Activated naive CD4-positive, alpha-beta T cell treated with anti-CD3 and anti-CD28 coated beads, Interleukin-2, amount 50 U/mL, for 24 hours (primary cell): ENCODE measurements at regions not wholly inside any gene's neighbourhood (a gene's known extent, or its start where the extent isn't known, plus 50 kb on each side); places are given as distances from the start of the nearest gene placed in this dataset.

Experiments used
- H3K27ac Mint-ChIP-seq: one replicate; pipeline ENCODE4 v1.8.0; 2021; ENCODE audit warnings: mild to moderate bottlenecking, mixed read lengths
- H3K27me3 Mint-ChIP-seq: one replicate; pipeline ENCODE4 v1.8.0; 2021; ENCODE audit warnings: mixed read lengths
- H3K36me3 Mint-ChIP-seq: one replicate; pipeline ENCODE4 v1.8.0; 2021; ENCODE audit warnings: mixed read lengths
- H3K4me1 Mint-ChIP-seq: one replicate; pipeline ENCODE4 v1.8.0; 2021; ENCODE audit warnings: mixed read lengths
- H3K4me3 Mint-ChIP-seq: one replicate; pipeline ENCODE4 v1.8.0; 2021; ENCODE audit warnings: mild to moderate bottlenecking, mixed read lengths
- H3K9me3 Mint-ChIP-seq: one replicate; pipeline ENCODE4 v1.8.0; 2021; ENCODE audit warnings: mixed read lengths

DNA sequence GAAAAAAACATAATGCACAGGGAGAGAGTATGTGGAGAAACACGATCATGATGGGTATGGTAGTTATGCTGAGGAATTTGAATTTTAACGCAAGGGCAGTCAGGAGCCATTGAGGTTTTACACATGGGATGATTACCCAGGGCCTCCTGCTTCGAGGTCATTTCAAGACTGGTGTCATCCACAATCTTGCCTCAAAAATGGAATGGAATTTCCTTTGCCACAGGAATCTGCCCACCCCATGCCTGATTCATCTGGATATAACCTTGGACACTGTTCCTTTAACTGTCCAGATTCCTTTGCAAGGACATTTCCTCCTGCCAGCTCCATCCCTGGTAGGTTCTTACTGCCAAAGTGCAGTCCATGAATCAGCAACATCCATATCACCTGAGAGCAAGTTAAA, 655.9 kb upstream of the TENM4 start:
- Mint-ChIP-seq H3K36me3 (no peaks in the 10 kb centered on the region), H3K9me3 (peaks cover 7% of the 10 kb centered on the region), H3K27ac (no peak overlapping the region), H3K27me3 (no peaks in the 10 kb centered on the region), H3K4me3 (no peak overlapping the region), H3K4me1 (no peaks in the 10 kb centered on the region)

DNA sequence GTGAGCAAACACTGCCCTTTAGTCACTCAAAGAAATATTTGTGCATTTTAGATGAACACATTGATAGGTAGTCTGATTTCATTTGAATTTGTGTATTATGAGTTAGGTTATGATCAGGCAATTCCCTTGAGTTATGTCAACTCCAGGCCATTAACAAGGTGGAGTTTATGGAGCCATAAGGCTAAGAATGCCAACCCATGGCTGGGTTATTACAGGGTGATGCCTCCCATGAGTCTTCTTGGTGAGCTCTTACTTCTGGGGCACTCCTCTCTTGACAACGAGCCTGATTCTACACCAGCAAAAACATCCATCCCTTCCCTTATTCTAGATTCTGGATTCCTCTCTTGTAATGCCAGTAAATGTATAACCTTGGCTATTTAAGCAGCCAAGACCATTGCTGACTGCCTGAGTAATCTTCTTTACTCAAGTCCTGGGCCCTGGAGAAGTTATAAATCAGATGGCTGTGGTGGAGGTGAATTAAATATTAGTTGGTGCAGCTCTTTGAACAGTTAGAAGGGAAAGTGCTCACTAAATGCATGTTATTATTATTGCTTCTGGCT, 645.7 kb upstream of the TENM4 start:
- Mint-ChIP-seq H3K27ac (no peak overlapping the region), H3K4me3 (no peak overlapping the region), H3K9me3 (no peaks in the 10 kb centered on the region), H3K36me3 (no peaks in the 10 kb centered on the region), H3K27me3 (no peaks in the 10 kb centered on the region), H3K4me1 (no peaks in the 10 kb centered on the region)

DNA sequence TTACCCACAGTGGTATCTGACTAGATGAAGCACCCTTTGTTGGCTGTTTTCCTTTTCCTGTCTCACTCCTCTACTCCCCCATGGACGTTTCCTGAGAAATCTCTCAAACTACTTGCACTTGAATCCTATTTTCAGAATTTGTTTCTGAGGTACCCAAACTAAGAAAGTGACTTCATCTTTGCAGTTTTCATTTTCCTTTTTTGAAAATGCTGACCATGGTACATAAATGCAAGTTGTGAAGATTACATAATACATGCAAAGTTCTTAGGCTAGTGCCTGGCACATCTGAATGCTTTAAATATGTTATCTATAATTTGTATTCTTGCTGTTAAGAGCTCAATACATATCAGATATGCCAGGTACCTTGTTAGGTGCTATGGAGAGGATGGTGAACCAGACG, 644.7 kb upstream of the TENM4 start:
- Mint-ChIP-seq H3K4me3 (no peak overlapping the region), H3K9me3 (no peaks in the 10 kb centered on the region), H3K36me3 (no peaks in the 10 kb centered on the region), H3K4me1 (no peaks in the 10 kb centered on the region), H3K27me3 (no peaks in the 10 kb centered on the region), H3K27ac (no peak overlapping the region)

DNA sequence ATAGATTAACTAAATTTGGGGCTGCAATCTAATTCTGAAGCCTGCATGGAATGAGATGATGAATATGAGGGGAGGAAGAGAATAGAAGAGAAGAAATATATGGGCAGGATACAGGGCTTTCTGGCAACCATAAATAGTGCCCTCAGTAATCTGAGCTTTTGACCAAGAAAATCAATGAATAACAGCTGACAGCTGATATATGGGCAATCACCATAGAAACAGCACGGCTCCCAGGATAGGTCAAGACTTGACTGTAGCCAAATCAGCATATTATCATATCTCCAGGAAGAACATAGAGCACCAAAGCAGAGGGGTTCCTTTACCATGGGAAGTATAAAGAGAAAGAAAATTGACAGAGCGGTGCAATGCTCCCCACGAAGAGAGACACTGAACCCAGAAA, 643.8 kb upstream of the TENM4 start:
- no peak overlapping the region for H3K27ac Mint-ChIP-seq
- no peak overlapping the region for H3K4me3 Mint-ChIP-seq
- H3K4me1 Mint-ChIP-seq: no peaks in the 10 kb centered on the region
- H3K27me3 Mint-ChIP-seq: no peaks in the 10 kb centered on the region
- H3K9me3 Mint-ChIP-seq: no peaks in the 10 kb centered on the region
- H3K36me3 Mint-ChIP-seq: no peaks in the 10 kb centered on the region

DNA sequence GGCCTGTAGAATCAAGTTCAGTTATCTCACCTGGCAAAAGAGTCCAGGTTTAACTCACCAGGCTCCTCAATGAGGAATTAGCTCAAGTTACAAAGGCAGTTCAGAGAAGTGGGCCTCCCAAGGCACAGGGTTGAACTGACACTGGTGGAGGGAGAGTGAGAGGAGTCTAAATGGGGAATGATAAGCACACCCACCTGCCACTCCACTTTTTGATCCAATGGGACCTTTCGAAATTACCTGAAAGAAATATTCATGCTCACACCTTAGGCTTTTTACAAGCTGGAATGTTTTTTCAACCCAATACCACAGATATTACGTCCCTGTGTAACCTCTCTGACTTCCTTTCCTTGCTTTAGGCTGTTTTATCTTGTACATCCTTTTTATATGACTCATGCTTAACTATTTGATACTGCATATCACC, 642.7 kb upstream of the TENM4 start:
- Mint-ChIP-seq H3K4me3 (no peak overlapping the region), H3K27ac (no peak overlapping the region), H3K4me1 (no peaks in the 10 kb centered on the region), H3K27me3 (no peaks in the 10 kb centered on the region), H3K9me3 (no peaks in the 10 kb centered on the region), H3K36me3 (no peaks in the 10 kb centered on the region)

DNA sequence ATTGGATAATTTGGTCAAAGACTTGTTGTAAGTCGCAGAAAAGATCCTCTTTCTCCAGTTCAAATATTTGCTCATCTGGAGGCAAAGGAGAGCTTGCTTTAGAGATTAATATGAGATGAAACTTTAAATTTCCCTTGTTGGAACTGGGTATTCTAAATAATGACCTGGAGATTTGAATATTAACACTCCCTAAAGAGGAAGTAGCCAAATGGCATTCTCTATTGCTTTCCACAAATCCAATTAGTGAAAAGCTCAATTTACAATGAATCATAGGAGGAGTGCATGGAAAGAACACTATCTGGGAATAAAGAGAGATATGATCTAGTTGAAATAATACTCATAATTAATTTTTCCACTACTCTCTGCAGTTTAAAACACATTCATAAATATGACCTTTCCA, 641.6 kb upstream of the TENM4 start:
- no peaks in the 10 kb centered on the region for H3K27me3 Mint-ChIP-seq
- H3K9me3 Mint-ChIP-seq: no peaks in the 10 kb centered on the region
- H3K27ac Mint-ChIP-seq: no peak overlapping the region
- H3K4me1 Mint-ChIP-seq: no peaks in the 10 kb centered on the region
- H3K36me3 Mint-ChIP-seq: no peaks in the 10 kb centered on the region
- H3K4me3 Mint-ChIP-seq: no peak overlapping the region

DNA sequence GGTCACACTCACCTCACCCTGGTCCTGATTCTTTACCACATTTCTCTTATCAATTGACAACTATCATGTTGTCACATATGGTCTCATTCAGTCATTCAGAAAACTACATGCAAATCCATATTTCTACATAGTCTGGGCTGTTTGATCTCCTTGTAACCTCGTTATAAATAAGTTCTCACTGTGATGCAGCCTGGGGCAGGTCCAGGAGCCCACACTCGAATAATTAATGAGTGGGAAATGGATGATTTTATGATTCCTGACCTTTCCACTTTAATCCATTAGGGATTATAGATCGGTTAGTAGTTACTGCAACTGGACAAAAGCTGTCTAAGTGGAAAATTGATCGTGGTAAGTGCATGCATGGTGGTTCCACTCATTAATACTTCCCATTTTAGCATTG, 636.3 kb upstream of the TENM4 start:
- H3K4me3 Mint-ChIP-seq: no peak overlapping the region
- no peaks in the 10 kb centered on the region for H3K4me1 Mint-ChIP-seq
- H3K27me3 Mint-ChIP-seq: no peaks in the 10 kb centered on the region
- no peak overlapping the region for H3K27ac Mint-ChIP-seq
- H3K9me3 Mint-ChIP-seq: peaks cover 16% of the 10 kb centered on the region
- no peaks in the 10 kb centered on the region for H3K36me3 Mint-ChIP-seq

DNA sequence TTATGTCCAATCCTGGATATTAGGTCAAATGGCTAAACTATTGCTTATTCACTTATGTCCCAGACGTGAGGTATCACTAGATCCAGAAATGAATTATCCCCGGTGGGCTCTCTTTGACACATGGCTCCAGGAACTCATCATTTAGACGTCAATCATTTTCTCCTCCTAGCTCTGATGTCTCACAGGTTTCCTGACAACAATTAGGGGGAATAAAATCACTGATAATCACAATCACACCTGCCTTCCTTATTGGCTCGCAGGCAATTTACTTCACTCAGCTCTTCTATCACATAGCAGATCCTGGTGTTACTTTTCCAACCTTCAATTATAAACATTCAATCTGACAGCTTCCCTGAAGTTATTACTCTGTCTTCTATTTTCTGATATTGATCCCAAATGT, 634.0 kb upstream of the TENM4 start:
- H3K9me3 Mint-ChIP-seq: peaks cover 16% of the 10 kb centered on the region
- H3K27ac Mint-ChIP-seq: no peak overlapping the region
- no peak overlapping the region for H3K4me3 Mint-ChIP-seq
- H3K4me1 Mint-ChIP-seq: no peaks in the 10 kb centered on the region
- no peaks in the 10 kb centered on the region for H3K27me3 Mint-ChIP-seq
- H3K36me3 Mint-ChIP-seq: no peaks in the 10 kb centered on the region

DNA sequence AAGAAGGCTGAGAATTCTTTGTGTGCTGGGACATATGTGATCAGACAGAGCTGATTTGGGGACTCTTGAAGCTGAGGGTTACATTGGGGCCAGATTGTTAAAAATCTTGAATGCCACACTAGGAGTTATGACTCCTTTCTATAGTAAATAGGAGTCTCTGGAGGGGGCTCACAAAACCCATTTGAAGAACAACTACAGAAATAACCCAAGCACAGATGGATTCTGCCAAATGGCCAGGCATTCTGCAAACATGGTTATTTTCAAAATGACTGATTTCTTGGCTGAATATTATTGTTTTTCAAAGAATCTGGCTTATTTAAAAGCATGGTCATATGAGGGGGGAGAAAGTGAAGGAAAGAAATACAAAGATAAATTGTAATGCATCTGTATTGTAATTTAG, 625.5 kb upstream of the TENM4 start:
- no peak overlapping the region for H3K27ac Mint-ChIP-seq
- H3K36me3 Mint-ChIP-seq: no peaks in the 10 kb centered on the region
- no peaks in the 10 kb centered on the region for H3K4me1 Mint-ChIP-seq
- H3K9me3 Mint-ChIP-seq: peaks cover 6% of the 10 kb centered on the region
- no peak overlapping the region for H3K4me3 Mint-ChIP-seq
- H3K27me3 Mint-ChIP-seq: no peaks in the 10 kb centered on the region

DNA sequence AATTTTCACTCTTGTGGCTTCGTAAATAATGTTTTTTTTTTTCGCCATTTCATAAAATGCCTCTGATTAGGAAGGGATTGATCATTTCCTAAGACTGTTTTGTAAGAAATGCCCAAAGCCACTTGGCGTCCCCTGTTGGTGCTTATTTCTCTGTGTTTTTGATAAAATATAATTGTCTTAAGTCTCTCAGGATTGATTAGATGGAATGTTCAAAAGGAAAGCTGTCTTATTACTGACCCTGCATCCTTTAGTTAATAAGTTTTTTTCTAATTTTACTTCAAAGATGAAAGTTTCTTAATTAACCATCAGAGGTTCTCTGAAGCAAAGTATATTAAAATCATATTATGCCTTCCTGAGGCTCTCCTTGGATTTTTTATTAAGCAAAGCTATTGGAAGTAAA, 624.3 kb upstream of the TENM4 start:
- Mint-ChIP-seq H3K27me3 (no peaks in the 10 kb centered on the region), H3K36me3 (no peaks in the 10 kb centered on the region), H3K9me3 (peaks cover 6% of the 10 kb centered on the region), H3K4me1 (no peaks in the 10 kb centered on the region), H3K27ac (no peak overlapping the region), H3K4me3 (no peak overlapping the region)

DNA sequence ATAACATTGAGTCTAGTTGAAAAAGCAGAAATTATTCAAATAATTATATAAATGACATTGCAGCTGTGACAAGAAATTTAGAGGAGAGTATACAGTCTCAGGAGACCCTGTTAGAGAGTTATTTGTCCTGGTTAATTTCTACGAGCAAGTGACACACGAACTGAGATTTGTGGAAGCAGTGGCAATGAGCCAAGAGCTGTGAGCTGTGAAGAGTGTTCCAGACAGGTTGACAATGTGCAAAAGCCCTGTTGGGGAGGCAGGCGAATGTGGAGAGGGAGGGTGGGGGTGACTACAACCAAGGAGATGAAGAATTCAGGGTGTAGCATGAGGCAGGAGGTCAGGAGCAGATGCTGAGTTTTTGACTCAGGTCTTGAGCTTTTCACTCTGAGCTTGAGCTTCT, 620.2 kb upstream of the TENM4 start:
- Mint-ChIP-seq H3K27me3 (no peaks in the 10 kb centered on the region), H3K4me3 (no peak overlapping the region), H3K9me3 (no peaks in the 10 kb centered on the region), H3K36me3 (no peaks in the 10 kb centered on the region), H3K4me1 (no peaks in the 10 kb centered on the region), H3K27ac (no peak overlapping the region)

DNA sequence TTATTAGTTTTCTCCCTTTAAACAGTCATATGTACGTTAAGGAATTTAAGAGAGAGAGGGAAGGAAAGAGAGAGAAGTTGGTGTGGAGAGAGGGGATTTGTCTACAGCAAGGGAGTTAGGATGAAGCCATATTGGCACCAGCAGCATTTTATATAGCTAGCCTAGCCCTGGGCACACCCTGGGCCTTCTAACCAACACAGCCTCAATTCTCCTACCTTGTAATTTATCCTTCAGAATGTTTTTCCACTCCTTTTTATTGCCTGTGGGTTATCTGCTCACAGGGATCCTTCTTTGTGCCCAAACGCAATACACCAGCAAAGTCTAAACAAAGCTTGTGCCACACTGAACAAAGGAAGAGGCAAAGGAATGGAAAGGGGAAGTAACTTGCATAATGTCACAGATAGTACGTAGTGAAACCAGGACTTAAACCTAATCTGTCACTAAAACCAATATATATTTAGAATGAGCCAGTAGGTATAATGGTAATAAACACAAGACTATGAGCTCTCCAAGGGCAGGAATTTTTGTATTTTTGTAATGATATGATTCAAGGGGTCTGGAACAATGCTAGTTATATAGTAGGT, 613.8 kb upstream of the TENM4 start:
- Mint-ChIP-seq H3K4me1 (no peaks in the 10 kb centered on the region), H3K4me3 (no peak overlapping the region), H3K27ac (no peak overlapping the region), H3K27me3 (no peaks in the 10 kb centered on the region), H3K36me3 (no peaks in the 10 kb centered on the region), H3K9me3 (peaks cover 7% of the 10 kb centered on the region)

DNA sequence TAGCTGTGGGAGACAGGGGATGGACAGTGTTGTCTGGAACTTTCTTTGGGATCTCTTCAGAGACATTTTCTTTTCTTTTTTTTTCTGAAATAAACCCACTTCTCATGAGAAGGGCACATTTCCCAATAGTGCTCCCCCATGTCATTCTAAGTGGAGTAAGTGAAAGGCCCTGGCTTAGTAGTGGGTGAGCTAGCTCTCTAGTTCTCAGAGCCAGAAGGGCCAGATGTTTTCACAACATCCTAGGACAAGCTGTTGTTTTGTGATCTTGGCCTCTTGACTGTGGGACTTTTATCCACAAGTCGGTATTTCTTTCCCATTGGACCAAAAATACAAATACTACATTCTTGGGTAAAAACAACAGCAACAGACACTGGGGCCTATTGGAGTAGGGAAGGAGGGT, 607.7 kb upstream of the TENM4 start:
- no peak overlapping the region for H3K27ac Mint-ChIP-seq
- H3K36me3 Mint-ChIP-seq: no peaks in the 10 kb centered on the region
- no peak overlapping the region for H3K4me3 Mint-ChIP-seq
- H3K27me3 Mint-ChIP-seq: no peaks in the 10 kb centered on the region
- H3K9me3 Mint-ChIP-seq: peaks cover 12% of the 10 kb centered on the region
- no peaks in the 10 kb centered on the region for H3K4me1 Mint-ChIP-seq

DNA sequence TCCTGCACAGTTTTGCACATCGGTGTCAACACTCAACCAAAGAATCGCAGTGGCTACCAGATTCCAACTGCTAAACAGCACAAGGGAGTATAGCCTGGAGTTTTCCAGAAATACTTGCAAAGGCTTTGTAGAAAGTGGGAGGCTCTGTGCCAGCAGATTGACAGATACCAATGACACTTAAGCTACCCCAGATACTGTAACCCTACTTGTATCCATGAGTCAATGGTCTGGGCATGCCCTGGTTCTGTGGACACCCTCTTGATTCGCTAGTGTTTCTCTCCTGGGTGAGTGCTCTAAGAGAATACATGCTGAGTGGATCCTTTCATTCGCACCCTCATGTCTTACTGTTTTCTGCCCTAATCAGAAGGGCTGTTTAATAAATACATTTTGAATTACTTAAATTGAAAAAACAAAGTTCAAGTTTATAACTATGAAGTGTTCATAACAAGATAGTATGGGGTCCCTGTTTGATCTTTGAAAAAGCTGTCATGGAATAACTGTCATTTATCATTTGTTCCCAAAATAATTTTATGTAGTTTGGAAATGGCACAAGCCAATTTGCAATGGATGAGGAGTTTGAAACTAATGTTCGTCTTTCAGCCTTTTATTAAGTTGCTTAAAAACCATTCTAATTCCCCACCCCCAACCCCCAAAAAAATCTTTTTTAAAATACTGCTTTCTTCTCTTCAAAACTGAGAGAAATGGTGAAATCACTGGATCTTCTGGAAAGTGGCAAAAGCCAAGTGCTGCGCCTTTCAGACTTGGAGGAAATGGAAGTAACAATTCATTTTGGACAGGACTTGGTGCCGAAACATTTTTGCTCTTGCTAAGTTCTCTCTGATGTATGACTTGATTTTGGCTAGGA, 600.5 kb upstream of the TENM4 start:
- Mint-ChIP-seq H3K4me1 (no peaks in the 10 kb centered on the region), H3K27ac (no peak overlapping the region), H3K27me3 (no peaks in the 10 kb centered on the region), H3K4me3 (no peak overlapping the region), H3K9me3 (no peaks in the 10 kb centered on the region), H3K36me3 (no peaks in the 10 kb centered on the region)

DNA sequence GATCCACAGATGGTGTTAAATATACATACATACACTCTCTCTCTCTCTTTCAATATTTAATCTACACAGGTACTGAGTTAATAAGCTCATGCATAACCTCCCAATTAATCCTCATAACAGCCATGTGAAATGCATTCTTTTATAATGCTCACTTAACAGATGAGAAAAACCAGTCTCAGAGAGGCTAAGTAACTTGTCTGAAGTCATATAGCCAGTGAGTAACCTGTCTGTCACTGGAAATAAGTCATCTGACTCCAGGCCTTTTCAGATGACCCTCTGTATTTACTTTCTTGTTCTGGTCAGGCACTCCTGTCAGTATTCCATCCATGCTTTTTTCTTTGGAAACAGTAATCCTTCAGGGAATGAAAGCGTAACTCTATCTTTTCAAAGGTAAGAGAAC, 594.0 kb upstream of the TENM4 start:
- no peaks in the 10 kb centered on the region for H3K4me1 Mint-ChIP-seq
- no peak overlapping the region for H3K27ac Mint-ChIP-seq
- no peak overlapping the region for H3K4me3 Mint-ChIP-seq

DNA sequence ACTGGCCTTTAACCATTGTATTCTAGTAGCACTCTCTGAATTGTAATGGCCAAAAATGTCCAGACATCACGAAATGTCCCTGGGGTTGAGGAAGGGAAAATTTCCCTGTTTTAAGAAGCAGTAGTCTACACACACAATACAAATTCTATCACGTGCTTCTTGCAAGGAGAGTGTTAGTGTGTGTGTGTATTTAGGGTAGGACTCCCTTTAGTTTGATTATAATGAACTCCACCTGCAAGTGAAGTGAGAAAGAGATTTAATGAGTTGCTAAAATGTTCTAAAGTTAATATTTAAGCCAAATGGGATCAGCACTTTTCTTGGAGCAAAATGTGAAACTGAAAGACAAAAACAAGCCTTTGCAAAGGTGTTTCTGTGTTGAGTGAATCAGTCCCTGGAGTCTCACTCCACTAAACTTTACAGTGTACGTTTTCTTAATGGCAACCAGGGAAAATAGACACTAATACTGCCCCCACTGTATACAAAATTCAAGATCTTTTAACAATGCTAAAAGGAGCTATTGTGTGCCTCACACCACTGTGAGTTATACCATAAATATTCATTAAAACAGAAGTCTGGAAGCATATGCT, 590.3 kb upstream of the TENM4 start:
- H3K27ac Mint-ChIP-seq: no peak overlapping the region
- no peaks in the 10 kb centered on the region for H3K36me3 Mint-ChIP-seq
- H3K9me3 Mint-ChIP-seq: no peaks in the 10 kb centered on the region
- H3K4me3 Mint-ChIP-seq: no peak overlapping the region
- H3K27me3 Mint-ChIP-seq: no peaks in the 10 kb centered on the region
- no peaks in the 10 kb centered on the region for H3K4me1 Mint-ChIP-seq

More for the DNA sequence above, 594.0 kb upstream of the TENM4 start:
- H3K9me3 Mint-ChIP-seq: no peaks in the 10 kb centered on the region
- H3K36me3 Mint-ChIP-seq: no peaks in the 10 kb centered on the region
- no peaks in the 10 kb centered on the region for H3K27me3 Mint-ChIP-seq
